Uterus (tissue), 2 donors: ENCODE measurements at regions not wholly inside any gene's neighbourhood (a gene's known extent, or its start where the extent isn't known, plus 50 kb on each side); places are given as distances from the start of the nearest gene placed in this dataset.

Experiments
- POLR2A ChIP-seq, 2 donors: fragments of 450-650 bp; IDR thresholded peaks; one replicate each; pipeline ENCODE4 v1.6.1; 2016; ENCODE audit warnings: antibody characterized with exemption in 2 of 2, mild to moderate bottlenecking in 1 of 2, moderate library complexity in 1 of 2
- TF ChIP-seq, protein P1 (sequence below), 4 experiments: fragments of 200-600 bp in 2 of 4; fragments of 450-650 bp in 2 of 4; sonication (generic) in 2 of 4; IDR thresholded peaks; one replicate each; pipeline ENCODE4 v1.5.1; 2016 to 2019; ENCODE audit warnings: antibody characterized with exemption in 4 of 4, mild to moderate bottlenecking in 2 of 4, moderate library complexity in 1 of 4

DNA sequence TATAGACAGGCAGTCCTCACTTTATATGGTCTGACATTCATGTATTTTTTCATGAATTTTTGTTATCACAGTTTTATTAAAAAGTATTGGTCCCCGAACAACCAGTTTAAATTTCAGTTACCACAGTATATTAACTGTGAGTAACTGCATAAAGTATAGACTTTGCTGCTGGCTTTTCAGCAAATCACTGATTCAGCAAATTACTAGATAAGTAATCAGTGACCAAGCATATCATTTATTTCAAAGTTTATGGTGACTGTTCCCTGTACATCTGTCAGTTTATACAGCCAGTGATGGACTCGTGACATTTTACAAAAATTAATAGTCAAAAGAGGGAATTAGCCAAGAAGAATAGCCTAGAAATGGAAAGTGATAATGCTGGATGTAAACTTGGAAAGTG is 266.7 kb upstream of the CHRM2 start:
- TF ChIP-seq, protein P1, sequence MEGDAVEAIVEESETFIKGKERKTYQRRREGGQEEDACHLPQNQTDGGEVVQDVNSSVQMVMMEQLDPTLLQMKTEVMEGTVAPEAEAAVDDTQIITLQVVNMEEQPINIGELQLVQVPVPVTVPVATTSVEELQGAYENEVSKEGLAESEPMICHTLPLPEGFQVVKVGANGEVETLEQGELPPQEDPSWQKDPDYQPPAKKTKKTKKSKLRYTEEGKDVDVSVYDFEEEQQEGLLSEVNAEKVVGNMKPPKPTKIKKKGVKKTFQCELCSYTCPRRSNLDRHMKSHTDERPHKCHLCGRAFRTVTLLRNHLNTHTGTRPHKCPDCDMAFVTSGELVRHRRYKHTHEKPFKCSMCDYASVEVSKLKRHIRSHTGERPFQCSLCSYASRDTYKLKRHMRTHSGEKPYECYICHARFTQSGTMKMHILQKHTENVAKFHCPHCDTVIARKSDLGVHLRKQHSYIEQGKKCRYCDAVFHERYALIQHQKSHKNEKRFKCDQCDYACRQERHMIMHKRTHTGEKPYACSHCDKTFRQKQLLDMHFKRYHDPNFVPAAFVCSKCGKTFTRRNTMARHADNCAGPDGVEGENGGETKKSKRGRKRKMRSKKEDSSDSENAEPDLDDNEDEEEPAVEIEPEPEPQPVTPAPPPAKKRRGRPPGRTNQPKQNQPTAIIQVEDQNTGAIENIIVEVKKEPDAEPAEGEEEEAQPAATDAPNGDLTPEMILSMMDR (IDR thresholded peaks at IDR 0.05): no peak
- no peak for TF ChIP-seq POLR2A (IDR thresholded peaks at IDR 0.05)
